ENCODE measurements at regions not wholly inside any gene's neighbourhood (a gene's known extent, or its start where the extent isn't known, plus 50 kb on each side); places are given as distances from the start of the nearest gene placed in this dataset.

DNA sequence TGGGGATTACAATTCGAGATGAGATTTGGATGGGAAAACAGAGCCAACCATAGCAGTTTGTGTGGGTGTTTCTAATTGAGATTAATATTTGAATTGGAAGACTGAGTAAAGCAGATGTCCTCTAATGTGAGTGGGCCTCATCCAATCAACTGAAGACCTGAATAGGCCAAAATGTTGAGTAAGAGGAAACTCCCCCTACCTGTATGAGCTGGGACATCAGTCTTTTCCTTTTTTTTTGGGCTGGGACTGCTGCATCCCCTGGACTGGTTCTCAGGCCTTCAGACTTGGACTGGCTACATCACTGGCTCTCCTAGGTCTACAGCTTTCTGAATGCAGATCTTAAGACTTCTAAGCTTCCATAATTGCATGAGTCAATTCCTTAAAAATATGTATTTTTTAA is 144.1 kb downstream of the CD47 start:
- TF ChIP-seq, protein P1, sequence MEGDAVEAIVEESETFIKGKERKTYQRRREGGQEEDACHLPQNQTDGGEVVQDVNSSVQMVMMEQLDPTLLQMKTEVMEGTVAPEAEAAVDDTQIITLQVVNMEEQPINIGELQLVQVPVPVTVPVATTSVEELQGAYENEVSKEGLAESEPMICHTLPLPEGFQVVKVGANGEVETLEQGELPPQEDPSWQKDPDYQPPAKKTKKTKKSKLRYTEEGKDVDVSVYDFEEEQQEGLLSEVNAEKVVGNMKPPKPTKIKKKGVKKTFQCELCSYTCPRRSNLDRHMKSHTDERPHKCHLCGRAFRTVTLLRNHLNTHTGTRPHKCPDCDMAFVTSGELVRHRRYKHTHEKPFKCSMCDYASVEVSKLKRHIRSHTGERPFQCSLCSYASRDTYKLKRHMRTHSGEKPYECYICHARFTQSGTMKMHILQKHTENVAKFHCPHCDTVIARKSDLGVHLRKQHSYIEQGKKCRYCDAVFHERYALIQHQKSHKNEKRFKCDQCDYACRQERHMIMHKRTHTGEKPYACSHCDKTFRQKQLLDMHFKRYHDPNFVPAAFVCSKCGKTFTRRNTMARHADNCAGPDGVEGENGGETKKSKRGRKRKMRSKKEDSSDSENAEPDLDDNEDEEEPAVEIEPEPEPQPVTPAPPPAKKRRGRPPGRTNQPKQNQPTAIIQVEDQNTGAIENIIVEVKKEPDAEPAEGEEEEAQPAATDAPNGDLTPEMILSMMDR (IDR thresholded peaks at IDR 0.05): no peak
- TF ChIP-seq POLR2A (IDR thresholded peaks at IDR 0.05) (no peak), POLR2AphosphoS5 (IDR thresholded peaks at IDR 0.05) (no peak)

Data from transverse colon (tissue), 4 donors.